GM12874 (cell line): ENCODE measurements at regions not wholly inside any gene's neighbourhood (a gene's known extent, or its start where the extent isn't known, plus 50 kb on each side); places are given as distances from the start of the nearest gene placed in this dataset.

Experiments used
- CTCF ChIP-seq: IDR thresholded peaks from 2 replicates; pipeline ENCODE4 v1.5.1; 2011; ENCODE audit warnings: low read depth, mild to moderate bottlenecking, control low read depth, low read length, moderate library complexity; ENCODE audit not compliant: insufficient read depth

GRCh38 chr13:69292789-69293425 is 814.7 kb upstream of the ATXN8OS start:
- no peak for TF ChIP-seq CTCF

GRCh38 chr13:69291292-69291906 is 816.2 kb upstream of the ATXN8OS start:
- TF ChIP-seq CTCF = no peak

- TF ChIP-seq CTCF = no peak
Observed at GRCh38 chr13:69288026-69288425, 819.6 kb upstream of the ATXN8OS start.

GRCh38 chr13:69287050-69287698 is 820.5 kb upstream of the ATXN8OS start:
- TF ChIP-seq CTCF = no peak

- TF ChIP-seq CTCF = no peak
Observed at GRCh38 chr13:69283837-69284236, 823.8 kb upstream of the ATXN8OS start.

GRCh38 chr13:69283301-69283700 is 824.3 kb upstream of the ATXN8OS start:
- no peak for TF ChIP-seq CTCF

- TF ChIP-seq CTCF = no peak
Observed at GRCh38 chr13:69280399-69280798, 827.2 kb upstream of the ATXN8OS start.
